ENCODE measurements at regions not wholly inside any gene's neighbourhood (a gene's known extent, or its start where the extent isn't known, plus 50 kb on each side); places are given as distances from the start of the nearest gene placed in this dataset.

- TF ChIP-seq EZH2phosphoT487 (IDR thresholded peaks at IDR 0.05; ENCODE audit: borderline replicate concordance) (no peak), CTCF (conservative IDR thresholded peaks at IDR 0.05; ENCODE audit: low read length) (no peak)
Observed at GRCh38 chr5:39941416-39941815, 516.6 kb upstream of the DAB2 start.

All from Loucy (cell line).